T-helper 1 cell treated with Interleukin-12 subunit alpha and Interleukin-12 subunit beta and Interleukin-4 antibody, amounts not matched to agents 30 μg/mL and 1 μg/mL, for 36 hours (primary cell): ENCODE measurements at regions not wholly inside any gene's neighbourhood (a gene's known extent, or its start where the extent isn't known, plus 50 kb on each side); places are given as distances from the start of the nearest gene placed in this dataset.
"Not testable (repeated sequence)": the region's sequence is repeated elsewhere in the genome, so short reads cannot be mapped to it uniquely, and the experiment has no call there.

ENCODE experiments used
- H3K27ac Mint-ChIP-seq: one replicate; pipeline ENCODE4 v1.8.0; 2021; ENCODE audit warnings: mild to moderate bottlenecking, mixed read lengths
- H3K27me3 Mint-ChIP-seq: one replicate; pipeline ENCODE4 v1.8.0; 2021; ENCODE audit warnings: low read depth, mixed read lengths
- H3K36me3 Mint-ChIP-seq: one replicate; pipeline ENCODE4 v1.8.0; 2021; ENCODE audit warnings: low read depth, mixed read lengths
- H3K4me1 Mint-ChIP-seq: one replicate; pipeline ENCODE4 v1.8.0; 2021; ENCODE audit warnings: low read depth, mixed read lengths
- H3K4me3 Mint-ChIP-seq: one replicate; pipeline ENCODE4 v1.8.0; 2021; ENCODE audit warnings: mild to moderate bottlenecking, moderate library complexity, mixed read lengths
- H3K9me3 Mint-ChIP-seq: one replicate; pipeline ENCODE4 v1.8.0; 2021; ENCODE audit warnings: mixed read lengths

GRCh38 chr10:64813391-64813790 is 1292.2 kb downstream of the REEP3 start:
- no peak overlapping the region for H3K4me3 Mint-ChIP-seq
- H3K27me3 Mint-ChIP-seq: no peaks in the 10 kb centered on the region
- H3K27ac Mint-ChIP-seq: no peak overlapping the region
- H3K9me3 Mint-ChIP-seq: peaks cover 4% of the 10 kb centered on the region
- H3K4me1 Mint-ChIP-seq: no peaks in the 10 kb centered on the region
- H3K36me3 Mint-ChIP-seq: no peaks in the 10 kb centered on the region

DNA sequence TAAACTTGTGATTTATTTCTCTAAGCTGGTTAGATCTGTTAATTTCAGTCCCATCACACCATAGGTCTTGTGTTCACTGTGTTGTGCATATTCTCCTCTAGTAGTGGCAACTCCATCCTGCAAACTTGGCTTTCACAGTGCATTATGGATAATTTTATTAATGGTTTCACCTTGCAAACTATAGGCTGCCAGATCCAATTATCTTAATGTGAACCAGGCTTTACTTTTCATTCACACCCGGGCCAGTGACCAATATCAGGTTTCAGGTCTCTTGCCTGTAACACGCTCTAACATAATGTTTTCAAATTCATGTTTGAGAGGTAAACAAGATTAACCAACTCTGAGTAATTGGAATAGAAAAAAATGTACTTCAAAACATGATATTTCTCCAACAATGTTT is 1293.0 kb downstream of the REEP3 start:
- no peaks in the 10 kb centered on the region for H3K4me1 Mint-ChIP-seq
- H3K27ac Mint-ChIP-seq: no peak overlapping the region
- no peak overlapping the region for H3K4me3 Mint-ChIP-seq
- no peaks in the 10 kb centered on the region for H3K36me3 Mint-ChIP-seq
- no peaks in the 10 kb centered on the region for H3K27me3 Mint-ChIP-seq
- peaks cover 4% of the 10 kb centered on the region for H3K9me3 Mint-ChIP-seq

DNA sequence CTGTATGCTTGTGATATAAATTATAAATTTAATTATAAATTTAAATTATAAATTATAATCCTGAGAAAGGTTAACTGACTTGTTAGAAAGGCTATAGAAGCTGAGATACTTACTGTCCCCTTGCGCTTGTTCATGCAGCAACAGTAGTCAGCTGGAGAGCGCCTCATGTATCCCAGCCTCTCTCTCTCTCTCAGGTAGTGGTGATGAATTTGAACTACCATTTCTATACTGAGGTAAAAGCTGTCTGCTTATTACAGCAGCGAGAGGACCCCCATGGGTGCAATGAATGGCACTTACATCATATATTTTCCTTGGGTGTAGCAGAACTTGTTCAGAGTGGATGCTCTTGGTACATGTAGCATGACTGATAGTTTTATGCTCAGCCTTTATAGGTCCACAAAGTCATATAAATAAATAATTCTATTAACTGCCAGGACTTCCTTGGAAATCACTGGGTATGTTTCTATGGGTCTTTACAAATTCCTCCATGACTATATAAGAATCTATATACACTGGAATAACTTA is 1308.7 kb downstream of the REEP3 start:
- Mint-ChIP-seq H3K9me3 (no peaks in the 10 kb centered on the region), H3K36me3 (no peaks in the 10 kb centered on the region), H3K27me3 (no peaks in the 10 kb centered on the region), H3K4me1 (no peaks in the 10 kb centered on the region), H3K4me3 (no peak overlapping the region), H3K27ac (no peak overlapping the region)

GRCh38 chr10:64830869-64831268 is 1309.7 kb downstream of the REEP3 start:
- Mint-ChIP-seq H3K27me3 (no peaks in the 10 kb centered on the region), H3K36me3 (no peaks in the 10 kb centered on the region), H3K4me3 (no peak overlapping the region), H3K27ac (no peak overlapping the region), H3K4me1 (no peaks in the 10 kb centered on the region), H3K9me3 (no peaks in the 10 kb centered on the region)

DNA sequence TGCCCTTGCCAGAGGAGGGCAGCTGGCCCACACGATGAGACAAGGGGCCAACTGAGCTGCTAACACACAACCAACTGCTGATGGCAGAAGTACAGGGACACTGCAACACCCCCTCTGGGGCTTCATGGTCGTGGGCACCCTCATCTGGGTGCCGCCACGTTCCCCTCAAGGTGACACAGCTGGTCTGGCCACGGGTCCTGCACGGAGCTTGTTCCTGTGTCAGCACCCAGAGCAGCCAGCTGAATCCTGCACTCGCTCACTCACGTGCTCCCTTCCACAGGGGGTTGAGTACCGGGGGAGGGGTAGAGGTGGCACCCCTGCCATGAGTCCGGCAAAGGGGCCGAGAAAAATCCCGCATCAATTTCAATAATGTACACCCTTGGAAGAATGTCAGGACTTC is 1319.1 kb downstream of the REEP3 start:
- Mint-ChIP-seq H3K4me1 (no peaks in the 10 kb centered on the region), H3K36me3 (no peaks in the 10 kb centered on the region), H3K9me3 (peaks cover 14% of the 10 kb centered on the region), H3K4me3 (no peak overlapping the region), H3K27ac (no peak overlapping the region), H3K27me3 (no peaks in the 10 kb centered on the region)

GRCh38 chr10:64846700-64847099 is 1325.5 kb downstream of the REEP3 start:
- H3K36me3 Mint-ChIP-seq: no peaks in the 10 kb centered on the region
- no peak overlapping the region for H3K27ac Mint-ChIP-seq
- H3K27me3 Mint-ChIP-seq: no peaks in the 10 kb centered on the region
- no peaks in the 10 kb centered on the region for H3K9me3 Mint-ChIP-seq
- H3K4me1 Mint-ChIP-seq: no peaks in the 10 kb centered on the region
- no peak overlapping the region for H3K4me3 Mint-ChIP-seq

- no peak overlapping the region for H3K27ac Mint-ChIP-seq
- no peaks in the 10 kb centered on the region for H3K27me3 Mint-ChIP-seq
- H3K4me1 Mint-ChIP-seq: no peaks in the 10 kb centered on the region
- H3K36me3 Mint-ChIP-seq: no peaks in the 10 kb centered on the region
- H3K9me3 Mint-ChIP-seq: no peaks in the 10 kb centered on the region
- H3K4me3 Mint-ChIP-seq: no peak overlapping the region
These were observed 1334.7 kb downstream of the REEP3 start for GRCh38 chr10:64855941-64856340.

DNA sequence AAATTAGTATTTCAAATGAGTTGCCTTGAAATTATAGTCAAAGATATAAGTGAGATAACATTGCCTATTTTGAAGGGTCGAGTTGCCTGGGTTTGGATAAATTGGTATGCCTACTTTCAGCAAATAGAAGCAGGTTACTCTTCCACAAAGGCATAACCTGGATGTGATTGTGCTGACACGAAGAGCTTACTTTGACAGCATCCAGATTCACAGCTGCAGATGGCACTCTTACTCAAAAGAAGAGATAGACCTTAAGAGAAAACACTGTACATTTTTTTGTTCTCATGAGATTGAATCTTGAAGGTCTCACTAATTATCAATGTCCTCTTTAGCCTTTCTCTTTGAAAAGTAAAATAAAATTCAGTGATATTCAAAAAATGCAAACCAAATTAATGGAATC is 1338.7 kb downstream of the REEP3 start:
- Mint-ChIP-seq H3K27me3 (no peaks in the 10 kb centered on the region), H3K4me1 (no peaks in the 10 kb centered on the region), H3K36me3 (no peaks in the 10 kb centered on the region), H3K27ac (no peak overlapping the region), H3K9me3 (no peaks in the 10 kb centered on the region), H3K4me3 (no peak overlapping the region)

GRCh38 chr10:64863836-64864235 is 1342.6 kb downstream of the REEP3 start:
- no peaks in the 10 kb centered on the region for H3K36me3 Mint-ChIP-seq
- H3K4me3 Mint-ChIP-seq: no peak overlapping the region
- H3K4me1 Mint-ChIP-seq: no peaks in the 10 kb centered on the region
- no peak overlapping the region for H3K27ac Mint-ChIP-seq
- no peaks in the 10 kb centered on the region for H3K9me3 Mint-ChIP-seq
- no peaks in the 10 kb centered on the region for H3K27me3 Mint-ChIP-seq

DNA sequence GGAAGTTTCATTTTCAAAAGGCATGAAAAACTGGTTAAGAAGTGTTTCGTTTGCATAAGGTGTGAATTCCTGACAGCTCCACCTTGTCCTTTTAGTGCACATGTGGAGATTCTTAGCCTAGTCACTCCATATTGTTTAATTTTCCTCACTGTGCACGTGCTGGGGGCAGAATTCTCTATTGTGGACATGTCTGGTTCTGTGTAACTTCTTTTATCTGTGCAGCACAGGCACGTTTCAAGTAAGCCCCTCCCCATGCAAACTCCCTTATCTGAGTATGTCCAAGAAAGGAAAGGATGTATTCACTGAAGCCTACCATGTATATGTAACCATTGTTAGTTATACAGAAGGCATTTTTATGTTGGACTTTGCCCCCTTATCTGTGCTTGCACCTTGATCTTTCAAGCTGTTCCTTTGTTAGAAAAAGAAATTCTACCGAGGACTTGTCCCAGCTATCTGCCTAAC is 1346.3 kb downstream of the REEP3 start:
- Mint-ChIP-seq H3K4me1 (no peaks in the 10 kb centered on the region), H3K9me3 (no peaks in the 10 kb centered on the region), H3K36me3 (no peaks in the 10 kb centered on the region), H3K27me3 (no peaks in the 10 kb centered on the region), H3K4me3 (no peak overlapping the region), H3K27ac (no peak overlapping the region)

DNA sequence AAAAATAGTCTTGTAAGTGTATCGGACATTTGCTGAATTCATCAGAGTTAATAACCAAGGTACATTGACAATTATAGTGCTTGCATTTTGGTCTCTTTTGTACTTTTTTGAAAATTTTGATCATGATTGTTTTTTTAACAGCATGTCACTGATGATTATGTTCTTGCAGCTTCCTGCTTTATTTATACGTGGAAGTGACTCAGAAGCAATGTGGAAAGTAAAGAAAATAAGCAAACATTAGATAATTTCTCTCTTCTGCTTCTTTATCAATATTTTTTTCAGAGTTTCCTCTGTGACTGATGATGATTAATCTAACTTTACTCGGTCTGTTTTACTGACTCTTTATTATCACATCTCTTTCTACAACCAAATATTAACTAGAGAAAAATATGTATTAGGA is 1351.9 kb downstream of the REEP3 start:
- Mint-ChIP-seq H3K27me3 (no peaks in the 10 kb centered on the region), H3K4me3 (no peak overlapping the region), H3K36me3 (no peaks in the 10 kb centered on the region), H3K4me1 (no peaks in the 10 kb centered on the region), H3K27ac (no peak overlapping the region), H3K9me3 (peaks cover 3% of the 10 kb centered on the region)

DNA sequence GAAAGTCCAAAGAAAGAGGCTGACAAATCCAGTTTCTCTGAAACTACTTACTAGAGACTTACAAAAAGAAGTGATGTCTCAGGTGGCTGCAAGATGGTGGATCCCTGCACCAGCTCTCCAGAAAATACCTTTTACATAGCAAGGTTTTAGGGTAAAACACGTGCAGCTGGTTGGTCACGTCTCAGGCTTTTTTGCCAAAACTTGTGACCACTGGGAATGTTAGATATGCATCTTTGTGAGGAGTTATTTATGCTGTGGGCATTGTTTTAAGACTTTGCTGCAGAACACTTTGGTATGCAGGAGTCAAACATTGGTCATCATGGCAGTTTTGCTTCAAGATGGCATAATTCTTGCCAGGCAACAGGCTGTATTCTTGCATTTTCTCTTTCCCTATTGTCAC is 1352.8 kb downstream of the REEP3 start:
- H3K4me3 Mint-ChIP-seq: no peak overlapping the region
- H3K9me3 Mint-ChIP-seq: peaks cover 3% of the 10 kb centered on the region
- H3K36me3 Mint-ChIP-seq: no peaks in the 10 kb centered on the region
- H3K27ac Mint-ChIP-seq: no peak overlapping the region
- no peaks in the 10 kb centered on the region for H3K4me1 Mint-ChIP-seq
- H3K27me3 Mint-ChIP-seq: no peaks in the 10 kb centered on the region

GRCh38 chr10:64880546-64880945 is 1359.3 kb downstream of the REEP3 start:
- Mint-ChIP-seq H3K27me3 (no peaks in the 10 kb centered on the region), H3K4me3 (no peak overlapping the region), H3K9me3 (no peaks in the 10 kb centered on the region), H3K36me3 (no peaks in the 10 kb centered on the region), H3K4me1 (no peaks in the 10 kb centered on the region), H3K27ac (no peak overlapping the region)

GRCh38 chr10:64881257-64881656 is 1360.1 kb downstream of the REEP3 start:
- no peaks in the 10 kb centered on the region for H3K4me1 Mint-ChIP-seq
- H3K9me3 Mint-ChIP-seq: no peaks in the 10 kb centered on the region
- no peaks in the 10 kb centered on the region for H3K36me3 Mint-ChIP-seq
- no peaks in the 10 kb centered on the region for H3K27me3 Mint-ChIP-seq
- no peak overlapping the region for H3K4me3 Mint-ChIP-seq
- no peak overlapping the region for H3K27ac Mint-ChIP-seq

DNA sequence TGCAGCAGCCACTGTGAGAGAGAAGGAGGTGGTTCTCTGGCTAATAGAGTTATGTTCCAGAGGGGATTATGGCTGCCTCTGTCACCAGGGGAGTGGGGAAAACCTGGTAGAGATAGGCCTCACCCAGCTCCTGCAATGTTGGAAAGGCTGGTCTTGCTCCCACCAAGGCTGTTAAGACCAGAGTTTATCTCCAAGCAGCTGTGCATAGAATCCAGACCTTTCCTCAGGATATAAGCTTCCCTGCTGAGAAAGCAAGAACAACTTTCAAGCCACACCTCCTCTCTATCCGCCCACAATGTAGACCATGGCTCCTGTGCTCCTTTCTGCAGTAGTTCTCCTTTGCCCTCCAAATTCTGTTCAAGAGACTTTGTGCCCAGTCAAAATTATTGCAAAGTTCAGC is 1375.4 kb downstream of the REEP3 start:
- Mint-ChIP-seq H3K27ac (no peak overlapping the region), H3K4me3 (no peak overlapping the region), H3K36me3 (no peaks in the 10 kb centered on the region), H3K9me3 (peaks cover 14% of the 10 kb centered on the region), H3K27me3 (no peaks in the 10 kb centered on the region), H3K4me1 (no peaks in the 10 kb centered on the region)

GRCh38 chr10:64906311-64906710 is 1385.1 kb downstream of the REEP3 start:
- H3K27ac Mint-ChIP-seq, H3K4me1 Mint-ChIP-seq, H3K27me3 Mint-ChIP-seq, H3K36me3 Mint-ChIP-seq, H3K9me3 Mint-ChIP-seq, H3K4me3 Mint-ChIP-seq: not testable (repeated sequence)
